ENCODE measurements at regions not wholly inside any gene's neighbourhood (a gene's known extent, or its start where the extent isn't known, plus 50 kb on each side); places are given as distances from the start of the nearest gene placed in this dataset.

DNA sequence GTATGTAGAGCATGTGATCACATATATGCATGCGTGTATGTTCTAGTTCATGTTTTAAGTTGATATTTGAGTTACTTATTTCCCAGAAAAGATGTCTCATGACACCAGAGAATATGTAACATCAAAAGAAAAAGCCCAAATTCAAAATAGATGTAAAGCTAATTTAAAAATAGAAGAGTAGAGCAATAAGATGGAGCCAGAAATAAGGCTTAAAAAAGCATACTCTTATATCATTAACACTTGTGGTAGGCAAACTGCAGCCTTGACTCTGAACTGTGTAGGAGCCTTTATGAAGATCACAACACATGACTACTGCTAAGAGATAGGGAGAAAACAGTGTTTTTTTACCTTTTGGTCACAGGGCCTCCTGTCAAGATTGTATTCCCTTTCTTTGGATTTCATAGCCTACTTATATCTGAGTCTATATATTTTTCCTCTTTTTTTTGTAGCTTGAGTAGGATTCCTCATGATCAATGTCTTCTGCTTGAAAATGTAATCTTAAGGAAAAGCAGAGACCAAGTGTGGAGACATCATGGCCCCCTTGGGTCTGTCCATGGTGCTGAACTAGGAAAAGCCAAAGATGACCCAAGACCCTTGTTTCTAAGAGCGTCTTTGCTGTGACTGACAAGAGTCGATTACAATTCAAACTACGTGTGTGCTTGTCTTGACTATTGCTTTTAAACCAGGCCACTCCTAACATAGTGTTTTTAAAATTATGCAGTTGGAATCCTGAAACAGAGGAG, 390.4 kb downstream of the SHISA9 start:
- H3K9me3 ChIP-seq (ENCODE audit: control insufficient read depth, insufficient read depth, low read length): no peaks in the 10 kb centered on the region
- 93% methylated on average over 4 of the region's 4 CpGs for WGBS (ENCODE audit: insufficient coverage)
- no peak overlapping the region for H3K4me3 ChIP-seq (ENCODE audit: low read length)
- H3K4me3 Mint-ChIP-seq: no peak overlapping the region
- H3K4me1 Mint-ChIP-seq: no peaks in the 10 kb centered on the region
- H3K27me3 Mint-ChIP-seq (ENCODE audit: low read depth in 2 of 2): no peaks in the 10 kb centered on the region
- H3K4me1 ChIP-seq (ENCODE audit: control insufficient read depth, insufficient read depth, low read length): no peaks in the 10 kb centered on the region
- no peaks in the 10 kb centered on the region for H3K27me3 ChIP-seq (ENCODE audit: control insufficient read depth, insufficient read depth, low read length)
- intact Hi-C loops (cut with micrococcal nuclease): no loop called here
- no peaks in the 10 kb centered on the region for H3K36me3 Mint-ChIP-seq
- H3K27ac Mint-ChIP-seq: no peak overlapping the region
- TF ChIP-seq, protein P1, sequence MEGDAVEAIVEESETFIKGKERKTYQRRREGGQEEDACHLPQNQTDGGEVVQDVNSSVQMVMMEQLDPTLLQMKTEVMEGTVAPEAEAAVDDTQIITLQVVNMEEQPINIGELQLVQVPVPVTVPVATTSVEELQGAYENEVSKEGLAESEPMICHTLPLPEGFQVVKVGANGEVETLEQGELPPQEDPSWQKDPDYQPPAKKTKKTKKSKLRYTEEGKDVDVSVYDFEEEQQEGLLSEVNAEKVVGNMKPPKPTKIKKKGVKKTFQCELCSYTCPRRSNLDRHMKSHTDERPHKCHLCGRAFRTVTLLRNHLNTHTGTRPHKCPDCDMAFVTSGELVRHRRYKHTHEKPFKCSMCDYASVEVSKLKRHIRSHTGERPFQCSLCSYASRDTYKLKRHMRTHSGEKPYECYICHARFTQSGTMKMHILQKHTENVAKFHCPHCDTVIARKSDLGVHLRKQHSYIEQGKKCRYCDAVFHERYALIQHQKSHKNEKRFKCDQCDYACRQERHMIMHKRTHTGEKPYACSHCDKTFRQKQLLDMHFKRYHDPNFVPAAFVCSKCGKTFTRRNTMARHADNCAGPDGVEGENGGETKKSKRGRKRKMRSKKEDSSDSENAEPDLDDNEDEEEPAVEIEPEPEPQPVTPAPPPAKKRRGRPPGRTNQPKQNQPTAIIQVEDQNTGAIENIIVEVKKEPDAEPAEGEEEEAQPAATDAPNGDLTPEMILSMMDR (IDR thresholded peaks at IDR 0.05): no peak
- peaks cover 10 to 18% of the 10 kb centered on the region in 2 donors for H3K9me3 Mint-ChIP-seq
- H3K27ac ChIP-seq (ENCODE audit: low read length): no peak overlapping the region
- no peaks in the 10 kb centered on the region for H3K36me3 ChIP-seq (ENCODE audit: control insufficient read depth, insufficient read depth, low read length)
- no peak for ATAC-seq
- DNase-seq: no peak

DNA sequence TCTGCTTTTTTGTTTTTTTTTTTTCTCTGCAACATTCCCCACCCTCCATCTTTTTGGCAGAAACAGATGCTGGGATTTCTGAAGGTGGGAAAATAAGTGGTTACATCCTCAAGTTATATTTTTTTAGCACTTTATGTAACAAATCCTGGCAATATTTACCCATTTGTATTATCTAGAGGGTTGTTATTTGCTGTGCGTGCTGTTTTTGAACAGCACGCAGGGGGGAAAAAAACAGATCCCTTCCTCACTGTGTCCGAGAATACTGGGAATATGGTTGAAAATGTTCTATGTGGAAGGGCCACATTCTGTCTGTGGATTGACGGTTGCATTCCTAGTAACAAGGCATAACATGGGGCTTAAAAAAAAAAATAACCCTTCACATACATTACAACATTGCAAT, 394.8 kb downstream of the SHISA9 start:
- Histone ChIP-seq H3K36me3 (ENCODE audit: control insufficient read depth, insufficient read depth, low read length) (no peaks in the 10 kb centered on the region), H3K27ac (ENCODE audit: low read length) (no peak overlapping the region), H3K4me3 (ENCODE audit: low read length) (no peak overlapping the region), H3K9me3 (ENCODE audit: control insufficient read depth, insufficient read depth, low read length) (no peaks in the 10 kb centered on the region), H3K4me1 (ENCODE audit: control insufficient read depth, insufficient read depth, low read length) (no peaks in the 10 kb centered on the region), H3K27me3 (ENCODE audit: control insufficient read depth, insufficient read depth, low read length) (no peaks in the 10 kb centered on the region)
- no peak overlapping the region for H3K4me3 Mint-ChIP-seq
- peaks cover 3 to 7% of the 10 kb centered on the region in 2 donors for H3K9me3 Mint-ChIP-seq
- DNase-seq: no peak
- no peaks in the 10 kb centered on the region for H3K27me3 Mint-ChIP-seq (ENCODE audit: low read depth in 2 of 2)
- H3K36me3 Mint-ChIP-seq: no peaks in the 10 kb centered on the region
- no peak overlapping the region for H3K27ac Mint-ChIP-seq
- ATAC-seq: no peak
- TF ChIP-seq, protein P1 (IDR thresholded peaks at IDR 0.05): no peak
- 96% methylated on average over 4 of the region's 4 CpGs for WGBS (ENCODE audit: insufficient coverage)
- no peaks in the 10 kb centered on the region for H3K4me1 Mint-ChIP-seq
- intact Hi-C loops (cut with micrococcal nuclease): no loop called here

GRCh38 chr16:13298666-13299065, 397.3 kb downstream of the SHISA9 start:
- H3K9me3 Mint-ChIP-seq: peaks cover 3 to 9% of the 10 kb centered on the region in 2 donors
- no peaks in the 10 kb centered on the region for H3K36me3 Mint-ChIP-seq
- DNase-seq: no peak
- no peak for ATAC-seq
- H3K27me3 ChIP-seq (ENCODE audit: control insufficient read depth, insufficient read depth, low read length): no peaks in the 10 kb centered on the region
- no peak overlapping the region for H3K27ac ChIP-seq (ENCODE audit: low read length)
- no peak overlapping the region for H3K4me3 Mint-ChIP-seq
- no peak overlapping the region for H3K4me3 ChIP-seq (ENCODE audit: low read length)
- TF ChIP-seq, protein P1 (IDR thresholded peaks at IDR 0.05): no peak
- no peaks in the 10 kb centered on the region for H3K27me3 Mint-ChIP-seq (ENCODE audit: low read depth in 2 of 2)
- no peak overlapping the region for H3K27ac Mint-ChIP-seq
- H3K4me1 Mint-ChIP-seq: no peaks in the 10 kb centered on the region
- WGBS (ENCODE audit: insufficient coverage): 74% methylated on average over 5 of the region's 5 CpGs
- no peaks in the 10 kb centered on the region for H3K9me3 ChIP-seq (ENCODE audit: control insufficient read depth, insufficient read depth, low read length)
- intact Hi-C loops (cut with micrococcal nuclease): no loop called here
- H3K4me1 ChIP-seq (ENCODE audit: control insufficient read depth, insufficient read depth, low read length): no peaks in the 10 kb centered on the region
- H3K36me3 ChIP-seq (ENCODE audit: control insufficient read depth, insufficient read depth, low read length): no peaks in the 10 kb centered on the region

All from natural killer cell (primary cell).